ENCODE measurements at regions not wholly inside any gene's neighbourhood (a gene's known extent, or its start where the extent isn't known, plus 50 kb on each side); places are given as distances from the start of the nearest gene placed in this dataset.
"Not testable (repeated sequence)": the region's sequence is repeated elsewhere in the genome, so short reads cannot be mapped to it uniquely, and the experiment has no call there.

- not testable (repeated sequence) for DNase-seq (ENCODE audit: low read depth)
Observed at GRCh38 chr17:27208370-27208769, 85.5 kb upstream of the WSB1 start.

- DNase-seq (ENCODE audit: low read depth) = no peak
Observed at GRCh38 chr17:27209316-27209715, 84.6 kb upstream of the WSB1 start.

- DNase-seq (ENCODE audit: low read depth) = not testable (repeated sequence)
Observed at GRCh38 chr17:27210809-27211208, 83.1 kb upstream of the WSB1 start.

- no peak for DNase-seq (ENCODE audit: low read depth)
Observed at GRCh38 chr17:27216836-27217235, 77.1 kb upstream of the WSB1 start.

GRCh38 chr17:27217631-27218030 is 76.3 kb upstream of the WSB1 start:
- DNase-seq (ENCODE audit: low read depth) = no peak

GRCh38 chr17:27218041-27218440 is 75.9 kb upstream of the WSB1 start:
- no peak for DNase-seq (ENCODE audit: low read depth)

- DNase-seq (ENCODE audit: low read depth) = peak; percentile 8
Observed at GRCh38 chr17:27218719-27219488, 75.0 kb upstream of the WSB1 start.

- no peak for DNase-seq (ENCODE audit: low read depth)
Observed at GRCh38 chr17:27222515-27222914, 71.4 kb upstream of the WSB1 start.

- no peak for DNase-seq (ENCODE audit: low read depth)
Observed at GRCh38 chr17:27224526-27225315, 69.2 kb upstream of the WSB1 start.

- no peak for DNase-seq (ENCODE audit: low read depth)
Observed at GRCh38 chr17:27226611-27227230, 67.2 kb upstream of the WSB1 start.

GRCh38 chr17:27230996-27231395 is 62.9 kb upstream of the WSB1 start:
- no peak for DNase-seq (ENCODE audit: low read depth)

GRCh38 chr17:27232328-27232727 is 61.6 kb upstream of the WSB1 start:
- no peak for DNase-seq (ENCODE audit: low read depth)

GRCh38 chr17:27233059-27233458 is 60.9 kb upstream of the WSB1 start:
- no peak for DNase-seq (ENCODE audit: low read depth)

- DNase-seq (ENCODE audit: low read depth) = no peak
Observed at GRCh38 chr17:27233776-27234175, 60.1 kb upstream of the WSB1 start.

- DNase-seq (ENCODE audit: low read depth) = peak; percentile 57
Observed at GRCh38 chr17:27236717-27237315, 57.1 kb upstream of the WSB1 start.

GRCh38 chr17:27237890-27238289 is 56.0 kb upstream of the WSB1 start:
- DNase-seq (ENCODE audit: low read depth) = no peak

GRCh38 chr17:27239046-27239445 is 54.9 kb upstream of the WSB1 start:
- DNase-seq (ENCODE audit: low read depth) = peak; percentile 14

GRCh38 chr17:27239584-27239983 is 54.3 kb upstream of the WSB1 start:
- DNase-seq (ENCODE audit: low read depth) = no peak

- DNase-seq (ENCODE audit: low read depth) = no peak
Observed at GRCh38 chr17:27240086-27240801, 53.7 kb upstream of the WSB1 start.

GRCh38 chr17:27240802-27241155 is 53.1 kb upstream of the WSB1 start:
- no peak for DNase-seq (ENCODE audit: low read depth)

GRCh38 chr17:27241346-27241946 is 52.5 kb upstream of the WSB1 start:
- DNase-seq (ENCODE audit: low read depth) = no peak

- no peak for DNase-seq (ENCODE audit: low read depth)
Observed at GRCh38 chr17:27242951-27243350, 51.0 kb upstream of the WSB1 start.
